Peyer's patch (tissue), 4 donors: ENCODE measurements at regions not wholly inside any gene's neighbourhood (a gene's known extent, or its start where the extent isn't known, plus 50 kb on each side); places are given as distances from the start of the nearest gene placed in this dataset.

Experiments
- DNase-seq, 3 donors: peaks; one replicate each; pipeline ENCODE4 v3.0.0-alpha.2; 2017 to 2019
- H3K27ac ChIP-seq, 4 donors: fragments of 200-600 bp; sonication (generic); one replicate each; pipeline ENCODE4 v1.5.1; 2016 to 2019
- H3K27me3 ChIP-seq, 2 donors: fragments of 200-600 bp; sonication (generic); one replicate each; pipeline ENCODE4 v1.5.1; 2019
- H3K36me3 ChIP-seq, 3 donors: fragments of 200-600 bp; sonication (generic); one replicate each; pipeline ENCODE4 v1.5.1; 2016 to 2019
- H3K4me1 ChIP-seq, 4 donors: fragments of 200-600 bp; sonication (generic); one replicate each; pipeline ENCODE4 v1.5.1; 2016 to 2019
- H3K4me3 ChIP-seq, 4 donors: fragments of 200-600 bp; sonication (generic); 1 replicate in 3 of 4; 2 replicates in 1 of 4; pipeline ENCODE4 v1.5.1; 2016 to 2019; ENCODE audit warnings: mild to moderate bottlenecking in 1 of 4
- H3K9me3 ChIP-seq, 4 donors: fragments of 200-600 bp; sonication (generic); one replicate each; pipeline ENCODE4 v1.5.1; 2016 to 2019; ENCODE audit warnings: mild to moderate bottlenecking in 1 of 4
- POLR2A ChIP-seq, 2 donors: fragments of 450-650 bp; IDR thresholded peaks; one replicate each; pipeline ENCODE4 v1.5.1; 2017; ENCODE audit warnings: antibody characterized with exemption in 2 of 2, mild to moderate bottlenecking in 2 of 2, moderate library complexity in 2 of 2
- TF ChIP-seq, protein P1 (sequence below), 6 experiments: fragments of 450-650 bp in 4 of 6; fragments of 200-600 bp in 2 of 6; sonication (generic) in 1 of 6; IDR thresholded peaks; one replicate each; pipeline ENCODE4 v1.5.1; 2017 to 2019; ENCODE audit warnings: antibody characterized with exemption in 6 of 6, mild to moderate bottlenecking in 3 of 6, moderate library complexity in 1 of 6

DNA sequence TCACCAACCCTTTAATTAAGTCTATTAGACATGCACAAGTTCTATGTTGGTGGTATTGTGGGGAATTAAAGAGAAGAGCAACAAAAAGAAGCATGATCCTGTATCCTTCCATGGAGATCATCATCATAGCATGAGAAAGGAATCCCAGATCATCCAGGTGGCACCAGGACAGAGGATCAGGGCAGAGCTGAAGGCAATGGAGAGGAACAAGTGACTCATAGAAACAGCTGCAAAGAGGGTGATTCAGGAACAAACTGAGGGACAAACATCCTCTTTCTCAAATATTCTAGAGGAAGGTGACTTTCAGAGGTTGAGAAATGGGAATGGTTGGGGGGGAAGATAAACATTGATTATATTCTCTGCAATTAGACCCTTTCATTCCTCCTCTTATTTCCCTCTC, 105.5 kb upstream of the OTUD4 start:
- Histone ChIP-seq H3K27ac (no peak overlapping the region), H3K4me1 (no peaks in the 10 kb centered on the region), H3K27me3 (no peaks in the 10 kb centered on the region), H3K36me3 (no peaks in the 10 kb centered on the region), H3K4me3 (no peak overlapping the region), H3K9me3 (peaks cover 0 to 3% (median 0%) of the 10 kb centered on the region in 4 donors)
- no peak for DNase-seq
- TF ChIP-seq, protein P1, sequence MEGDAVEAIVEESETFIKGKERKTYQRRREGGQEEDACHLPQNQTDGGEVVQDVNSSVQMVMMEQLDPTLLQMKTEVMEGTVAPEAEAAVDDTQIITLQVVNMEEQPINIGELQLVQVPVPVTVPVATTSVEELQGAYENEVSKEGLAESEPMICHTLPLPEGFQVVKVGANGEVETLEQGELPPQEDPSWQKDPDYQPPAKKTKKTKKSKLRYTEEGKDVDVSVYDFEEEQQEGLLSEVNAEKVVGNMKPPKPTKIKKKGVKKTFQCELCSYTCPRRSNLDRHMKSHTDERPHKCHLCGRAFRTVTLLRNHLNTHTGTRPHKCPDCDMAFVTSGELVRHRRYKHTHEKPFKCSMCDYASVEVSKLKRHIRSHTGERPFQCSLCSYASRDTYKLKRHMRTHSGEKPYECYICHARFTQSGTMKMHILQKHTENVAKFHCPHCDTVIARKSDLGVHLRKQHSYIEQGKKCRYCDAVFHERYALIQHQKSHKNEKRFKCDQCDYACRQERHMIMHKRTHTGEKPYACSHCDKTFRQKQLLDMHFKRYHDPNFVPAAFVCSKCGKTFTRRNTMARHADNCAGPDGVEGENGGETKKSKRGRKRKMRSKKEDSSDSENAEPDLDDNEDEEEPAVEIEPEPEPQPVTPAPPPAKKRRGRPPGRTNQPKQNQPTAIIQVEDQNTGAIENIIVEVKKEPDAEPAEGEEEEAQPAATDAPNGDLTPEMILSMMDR (IDR thresholded peaks at IDR 0.05), result no peak

DNA sequence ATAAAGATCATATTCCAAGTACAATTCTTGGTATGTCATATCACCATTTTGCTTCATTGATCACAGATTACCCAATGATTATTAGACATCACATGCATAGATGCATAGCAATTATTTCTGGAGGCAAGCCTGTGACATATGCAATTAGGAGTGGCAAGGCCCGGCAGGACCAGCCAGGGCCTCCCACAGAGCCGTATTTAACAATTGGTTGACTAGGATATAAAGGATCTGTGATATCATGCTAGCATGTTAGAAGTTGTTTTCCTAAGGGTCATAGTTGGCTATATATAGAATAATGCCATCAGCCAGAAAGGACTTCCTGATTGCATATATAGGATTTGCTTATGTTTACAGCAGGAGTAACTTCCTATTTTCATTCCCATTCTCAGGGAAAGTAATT, 103.5 kb upstream of the OTUD4 start:
- TF ChIP-seq, protein P1 (IDR thresholded peaks at IDR 0.05), result no peak
- no peak for TF ChIP-seq POLR2A (IDR thresholded peaks at IDR 0.05)
- Histone ChIP-seq H3K27ac (no peak overlapping the region), H3K4me3 (no peak overlapping the region), H3K27me3 (no peaks in the 10 kb centered on the region), H3K9me3 (no peaks in the 10 kb centered on the region), H3K4me1 (peaks cover 0 to 4% (median 0%) of the 10 kb centered on the region in 4 donors), H3K36me3 (no peaks in the 10 kb centered on the region)
- DNase-seq, result no peak

GRCh38 chr4:145281951-145282350, 101.6 kb upstream of the OTUD4 start:
- Histone ChIP-seq H3K4me3 (no peak overlapping the region), H3K4me1 (peaks cover 0 to 4% (median 0%) of the 10 kb centered on the region in 4 donors), H3K9me3 (no peaks in the 10 kb centered on the region), H3K27me3 (no peaks in the 10 kb centered on the region), H3K36me3 (no peaks in the 10 kb centered on the region), H3K27ac (no peak overlapping the region)
- no peak for DNase-seq
- TF ChIP-seq POLR2A (IDR thresholded peaks at IDR 0.05), result no peak
- TF ChIP-seq, protein P1 (IDR thresholded peaks at IDR 0.05), result no peak

DNA sequence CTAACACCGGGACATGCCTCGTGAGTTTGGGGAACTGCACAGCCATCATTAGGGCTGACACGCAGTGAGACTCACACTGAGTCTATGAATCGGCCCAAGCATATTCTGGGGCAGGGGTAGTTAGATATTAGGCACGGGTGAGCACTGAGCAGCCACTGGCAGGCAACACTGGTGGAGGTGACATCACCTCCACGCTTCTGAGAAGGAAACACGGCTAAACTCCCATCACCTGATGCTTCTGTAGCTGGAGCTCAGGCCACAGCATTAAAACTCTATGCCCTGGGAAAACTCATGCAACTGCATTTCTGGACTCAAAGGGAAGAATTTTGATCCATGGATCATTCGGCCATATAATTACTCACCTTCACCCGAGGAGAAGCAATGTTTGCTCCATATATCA, 100.8 kb upstream of the OTUD4 start:
- DNase-seq, result no peak
- H3K4me1 ChIP-seq, result peaks cover 0 to 4% (median 0%) of the 10 kb centered on the region in 4 donors
- H3K27ac ChIP-seq, result no peak overlapping the region
- H3K9me3 ChIP-seq, result no peaks in the 10 kb centered on the region
- H3K4me3 ChIP-seq, result no peak overlapping the region
- no peaks in the 10 kb centered on the region for H3K27me3 ChIP-seq
- H3K36me3 ChIP-seq, result no peaks in the 10 kb centered on the region
- no peak for TF ChIP-seq POLR2A (IDR thresholded peaks at IDR 0.05)
- TF ChIP-seq, protein P1 (IDR thresholded peaks at IDR 0.05), result no peak

DNA sequence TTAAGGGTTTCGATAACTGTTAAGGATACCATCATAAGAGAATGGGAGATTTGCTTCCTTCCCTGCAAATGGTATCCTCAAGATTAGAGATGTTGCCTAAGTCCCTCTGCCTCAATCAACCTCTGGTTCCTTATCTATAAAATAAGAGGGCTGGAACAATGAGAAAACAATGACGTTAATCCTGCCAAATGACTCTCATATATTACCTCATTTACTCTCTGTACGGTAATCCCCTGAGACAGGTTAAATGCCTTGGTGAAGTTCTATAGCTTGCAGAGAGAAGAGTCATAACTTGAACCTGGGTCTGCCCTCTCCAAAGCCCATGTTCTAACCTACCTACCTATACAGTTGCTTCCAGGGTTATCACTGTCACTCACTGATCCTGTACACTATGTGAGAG, 100.2 kb upstream of the OTUD4 start:
- Histone ChIP-seq H3K36me3 (no peaks in the 10 kb centered on the region), H3K4me3 (no peak overlapping the region), H3K9me3 (no peaks in the 10 kb centered on the region), H3K27me3 (no peaks in the 10 kb centered on the region), H3K27ac (no peak overlapping the region), H3K4me1 (peaks cover 0 to 4% (median 0%) of the 10 kb centered on the region in 4 donors)
- DNase-seq, result no peak
- TF ChIP-seq, protein P1 (IDR thresholded peaks at IDR 0.05), result no peak
- no peak for TF ChIP-seq POLR2A (IDR thresholded peaks at IDR 0.05)
